ENCODE measurements at regions not wholly inside any gene's neighbourhood (a gene's known extent, or its start where the extent isn't known, plus 50 kb on each side); places are given as distances from the start of the nearest gene placed in this dataset.

DNA sequence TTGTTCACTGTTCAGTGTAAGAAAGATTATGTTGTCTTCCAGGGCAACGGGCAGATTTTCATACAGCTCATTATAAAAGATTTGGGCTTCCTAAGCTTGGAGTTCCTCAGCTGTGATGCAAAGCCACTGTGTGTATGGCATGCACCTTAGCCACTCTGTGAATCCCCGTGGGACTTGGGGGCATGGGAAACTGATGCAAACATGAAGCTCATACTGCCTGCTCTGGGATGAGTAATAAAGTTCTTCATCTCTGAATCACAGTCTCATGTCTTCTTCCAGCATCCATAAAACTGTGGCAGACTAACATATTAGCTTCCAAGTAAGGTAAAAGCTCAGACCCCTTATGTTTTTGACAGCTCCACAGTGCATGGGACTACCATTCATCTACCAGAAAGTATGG lies 154.3 kb upstream of the RORA start:
- no peaks in the 10 kb centered on the region for H3K4me1 ChIP-seq
- no peaks in the 10 kb centered on the region for H3K27me3 ChIP-seq (replicated peaks; ENCODE audit: control insufficient read depth, insufficient read depth, low read length)
- H3K9me3 Mint-ChIP-seq (ENCODE audit: unreplicated experiment) = no peaks in the 10 kb centered on the region
- peaks cover 16% of the 10 kb centered on the region for H3K27me3 Mint-ChIP-seq (ENCODE audit: insufficient read depth, unreplicated experiment)
- H3K27ac Mint-ChIP-seq (ENCODE audit: unreplicated experiment) = no peak overlapping the region
- ChIA-PET CTCF (no interaction called here), POLR2A (no interaction called here)
- intact Hi-C loops (cut with micrococcal nuclease; ENCODE audit: unreplicated experiment) = no loop called here
- DNase-seq = no peak
- no peaks in the 10 kb centered on the region for H3K36me3 ChIP-seq (ENCODE audit: control insufficient read depth, insufficient read depth, low read length)
- no TSS peak for BruUV-seq (replicated peaks)
- H3K4me1 Mint-ChIP-seq (ENCODE audit: low read depth, unreplicated experiment) = no peaks in the 10 kb centered on the region
- no peaks in the 10 kb centered on the region for H3K9me3 ChIP-seq
- no peak overlapping the region for H3K4me3 Mint-ChIP-seq (ENCODE audit: unreplicated experiment)
- H3K4me3 ChIP-seq (ENCODE audit: low read depth, low read length) = no peak overlapping the region
- TF ChIP-seq, protein P1, sequence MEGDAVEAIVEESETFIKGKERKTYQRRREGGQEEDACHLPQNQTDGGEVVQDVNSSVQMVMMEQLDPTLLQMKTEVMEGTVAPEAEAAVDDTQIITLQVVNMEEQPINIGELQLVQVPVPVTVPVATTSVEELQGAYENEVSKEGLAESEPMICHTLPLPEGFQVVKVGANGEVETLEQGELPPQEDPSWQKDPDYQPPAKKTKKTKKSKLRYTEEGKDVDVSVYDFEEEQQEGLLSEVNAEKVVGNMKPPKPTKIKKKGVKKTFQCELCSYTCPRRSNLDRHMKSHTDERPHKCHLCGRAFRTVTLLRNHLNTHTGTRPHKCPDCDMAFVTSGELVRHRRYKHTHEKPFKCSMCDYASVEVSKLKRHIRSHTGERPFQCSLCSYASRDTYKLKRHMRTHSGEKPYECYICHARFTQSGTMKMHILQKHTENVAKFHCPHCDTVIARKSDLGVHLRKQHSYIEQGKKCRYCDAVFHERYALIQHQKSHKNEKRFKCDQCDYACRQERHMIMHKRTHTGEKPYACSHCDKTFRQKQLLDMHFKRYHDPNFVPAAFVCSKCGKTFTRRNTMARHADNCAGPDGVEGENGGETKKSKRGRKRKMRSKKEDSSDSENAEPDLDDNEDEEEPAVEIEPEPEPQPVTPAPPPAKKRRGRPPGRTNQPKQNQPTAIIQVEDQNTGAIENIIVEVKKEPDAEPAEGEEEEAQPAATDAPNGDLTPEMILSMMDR (IDR thresholded peaks at IDR 0.05; ENCODE audit: insufficient read depth in 1 of 2, low read depth in 1 of 2, low read length in 1 of 2, severe bottlenecking in 1 of 2, unreplicated experiment in 1 of 2) = no peak
- H3K36me3 Mint-ChIP-seq (ENCODE audit: insufficient read depth, unreplicated experiment) = no peaks in the 10 kb centered on the region

DNA sequence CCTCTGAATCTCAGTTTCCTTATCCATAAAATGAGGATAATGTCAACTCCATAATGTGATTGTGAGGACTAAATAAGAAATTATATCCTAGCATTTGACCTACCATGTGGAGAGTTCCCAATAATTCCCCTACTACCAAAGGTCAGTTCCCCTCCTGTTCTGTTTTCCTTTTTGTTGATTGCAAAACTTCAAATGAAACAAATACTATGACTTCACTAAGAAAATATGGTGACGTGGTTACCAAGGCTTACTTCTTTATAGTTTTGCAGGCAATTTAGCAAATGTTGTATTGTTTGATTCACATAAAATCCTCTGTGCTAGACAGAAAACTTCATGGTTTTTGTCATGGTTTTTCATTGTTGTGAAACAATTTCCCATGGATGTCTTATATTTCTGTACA lies 153.8 kb upstream of the RORA start:
- no peaks in the 10 kb centered on the region for H3K36me3 Mint-ChIP-seq (ENCODE audit: insufficient read depth, unreplicated experiment)
- intact Hi-C loops (cut with micrococcal nuclease; ENCODE audit: unreplicated experiment) = no loop called here
- no TSS peak for BruUV-seq (replicated peaks)

DNA sequence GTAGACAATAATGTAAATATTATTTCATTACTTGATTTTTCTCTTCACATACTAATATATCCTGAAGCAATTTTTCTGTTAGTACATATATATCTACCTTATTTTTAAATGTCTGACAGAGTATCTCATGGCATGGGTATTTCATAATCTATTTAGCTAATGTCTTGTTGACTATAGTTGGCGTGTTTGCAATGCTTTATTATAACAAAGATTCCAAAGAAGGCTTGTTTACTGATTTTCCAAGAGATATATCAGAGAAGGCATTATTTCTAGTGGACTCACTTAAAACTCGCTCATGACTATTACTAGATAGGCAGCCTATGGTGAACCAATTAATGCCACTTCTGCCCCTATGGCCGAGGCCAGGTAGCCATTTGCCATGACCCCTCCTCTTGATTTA lies 152.4 kb upstream of the RORA start:
- BruUV-seq (replicated peaks) = no TSS peak
- intact Hi-C loops (cut with micrococcal nuclease; ENCODE audit: unreplicated experiment) = no loop called here
- TF ChIP-seq, protein P1 (IDR thresholded peaks at IDR 0.05; ENCODE audit: insufficient read depth in 1 of 2, low read depth in 1 of 2, low read length in 1 of 2, severe bottlenecking in 1 of 2, unreplicated experiment in 1 of 2) = no peak
- no peak for DNase-seq
- Mint-ChIP-seq H3K4me1 (ENCODE audit: low read depth, unreplicated experiment) (no peaks in the 10 kb centered on the region), H3K36me3 (ENCODE audit: insufficient read depth, unreplicated experiment) (no peaks in the 10 kb centered on the region), H3K4me3 (ENCODE audit: unreplicated experiment) (no peak overlapping the region), H3K9me3 (ENCODE audit: unreplicated experiment) (no peaks in the 10 kb centered on the region), H3K27ac (ENCODE audit: unreplicated experiment) (no peak overlapping the region), H3K27me3 (ENCODE audit: insufficient read depth, unreplicated experiment) (peaks cover 16% of the 10 kb centered on the region)
- H3K9me3 ChIP-seq = no peaks in the 10 kb centered on the region
- ChIA-PET POLR2A (no interaction called here), CTCF (no interaction called here)
- H3K27me3 ChIP-seq (replicated peaks; ENCODE audit: control insufficient read depth, insufficient read depth, low read length) = no peaks in the 10 kb centered on the region
- no peak overlapping the region for H3K4me3 ChIP-seq (ENCODE audit: low read depth, low read length)
- H3K36me3 ChIP-seq (ENCODE audit: control insufficient read depth, insufficient read depth, low read length) = no peaks in the 10 kb centered on the region
- H3K4me1 ChIP-seq = no peaks in the 10 kb centered on the region

More for the DNA sequence above, 153.8 kb upstream of the RORA start:
- Mint-ChIP-seq H3K27me3 (ENCODE audit: insufficient read depth, unreplicated experiment) (peaks cover 16% of the 10 kb centered on the region), H3K27ac (ENCODE audit: unreplicated experiment) (no peak overlapping the region), H3K9me3 (ENCODE audit: unreplicated experiment) (no peaks in the 10 kb centered on the region), H3K4me3 (ENCODE audit: unreplicated experiment) (no peak overlapping the region), H3K4me1 (ENCODE audit: low read depth, unreplicated experiment) (no peaks in the 10 kb centered on the region)
- DNase-seq = no peak
- CTCF ChIA-PET = no interaction called here
- no peak overlapping the region for H3K4me3 ChIP-seq (ENCODE audit: low read depth, low read length)
- H3K27me3 ChIP-seq (replicated peaks; ENCODE audit: control insufficient read depth, insufficient read depth, low read length) = no peaks in the 10 kb centered on the region
- no peaks in the 10 kb centered on the region for H3K36me3 ChIP-seq (ENCODE audit: control insufficient read depth, insufficient read depth, low read length)
- TF ChIP-seq, protein P1 (IDR thresholded peaks at IDR 0.05; ENCODE audit: insufficient read depth in 1 of 2, low read depth in 1 of 2, low read length in 1 of 2, severe bottlenecking in 1 of 2, unreplicated experiment in 1 of 2) = no peak
- no peaks in the 10 kb centered on the region for H3K9me3 ChIP-seq
- H3K4me1 ChIP-seq = no peaks in the 10 kb centered on the region
- POLR2A ChIA-PET = no interaction called here

Data from Caco-2 (cell line).